ENCODE measurements at regions not wholly inside any gene's neighbourhood (a gene's known extent, or its start where the extent isn't known, plus 50 kb on each side); places are given as distances from the start of the nearest gene placed in this dataset.

- TF ChIP-seq, protein P1, sequence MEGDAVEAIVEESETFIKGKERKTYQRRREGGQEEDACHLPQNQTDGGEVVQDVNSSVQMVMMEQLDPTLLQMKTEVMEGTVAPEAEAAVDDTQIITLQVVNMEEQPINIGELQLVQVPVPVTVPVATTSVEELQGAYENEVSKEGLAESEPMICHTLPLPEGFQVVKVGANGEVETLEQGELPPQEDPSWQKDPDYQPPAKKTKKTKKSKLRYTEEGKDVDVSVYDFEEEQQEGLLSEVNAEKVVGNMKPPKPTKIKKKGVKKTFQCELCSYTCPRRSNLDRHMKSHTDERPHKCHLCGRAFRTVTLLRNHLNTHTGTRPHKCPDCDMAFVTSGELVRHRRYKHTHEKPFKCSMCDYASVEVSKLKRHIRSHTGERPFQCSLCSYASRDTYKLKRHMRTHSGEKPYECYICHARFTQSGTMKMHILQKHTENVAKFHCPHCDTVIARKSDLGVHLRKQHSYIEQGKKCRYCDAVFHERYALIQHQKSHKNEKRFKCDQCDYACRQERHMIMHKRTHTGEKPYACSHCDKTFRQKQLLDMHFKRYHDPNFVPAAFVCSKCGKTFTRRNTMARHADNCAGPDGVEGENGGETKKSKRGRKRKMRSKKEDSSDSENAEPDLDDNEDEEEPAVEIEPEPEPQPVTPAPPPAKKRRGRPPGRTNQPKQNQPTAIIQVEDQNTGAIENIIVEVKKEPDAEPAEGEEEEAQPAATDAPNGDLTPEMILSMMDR (IDR thresholded peaks at IDR 0.05; ENCODE audit: insufficient read depth, low read length), result no peak
- no peak for TF ChIP-seq REST (IDR thresholded peaks at IDR 0.05; ENCODE audit: insufficient replicate concordance, low read depth)
These were observed 75.4 kb downstream of the CPN2 start for GRCh38 chr3:194275721-194276120.

All from HL-60 (cell line).